Bronchial epithelial cell (primary cell): ENCODE measurements at regions not wholly inside any gene's neighbourhood (a gene's known extent, or its start where the extent isn't known, plus 50 kb on each side); places are given as distances from the start of the nearest gene placed in this dataset.

ENCODE experiments used
- DNase-seq: peaks from one replicate; pipeline ENCODE4 v3.0.0-alpha.2; 2010; ENCODE audit warnings: low read depth
- FAIRE-seq: peaks from 2 replicates; lab custom pipeline; 2011; peaks lifted over from hg19 to GRCh38; lab: Jason Lieb, UNC
- H3K27me3 ChIP-seq: 2 replicates; pipeline ENCODE4 v1.5.1; 2011; ENCODE audit warnings: low read length; ENCODE audit not compliant: control insufficient read depth, insufficient read depth
- H3K36me3 ChIP-seq: 2 replicates; pipeline ENCODE4 v1.5.1; 2011; ENCODE audit warnings: low read length; ENCODE audit not compliant: control insufficient read depth, insufficient read depth
- H3K4me3 ChIP-seq: 2 replicates; pipeline ENCODE4 v1.5.1; 2011; ENCODE audit warnings: mild to moderate bottlenecking, low read depth, low read length, control low read depth
- CTCF ChIP-seq: IDR thresholded peaks from 2 replicates; pipeline ENCODE4 v1.5.1; 2011; ENCODE audit warnings: mild to moderate bottlenecking, moderate library complexity, low read length, control low read depth, inconsistent platforms; ENCODE audit not compliant: insufficient read depth, severe bottlenecking

GRCh38 chr1:222979561-222979960 is 163.5 kb downstream of the TLR5 start:
- no peak for DNase-seq
- Histone ChIP-seq H3K36me3 (no peaks in the 10 kb centered on the region), H3K4me3 (no peak overlapping the region), H3K27me3 (no peaks in the 10 kb centered on the region)
- FAIRE-seq, result no peak
- no peak for TF ChIP-seq CTCF

- FAIRE-seq (no peak), DNase-seq (no peak)
- Histone ChIP-seq H3K36me3 (no peaks in the 10 kb centered on the region), H3K27me3 (no peaks in the 10 kb centered on the region), H3K4me3 (no peak overlapping the region)
- no peak for TF ChIP-seq CTCF
Observed at GRCh38 chr1:222987674-222988076, 155.4 kb downstream of the TLR5 start.

- Histone ChIP-seq H3K36me3 (no peaks in the 10 kb centered on the region), H3K4me3 (no peak overlapping the region), H3K27me3 (no peaks in the 10 kb centered on the region)
- no peak for FAIRE-seq
- DNase-seq, result no peak
- no peak for TF ChIP-seq CTCF
Observed at GRCh38 chr1:222989443-222989842, 153.6 kb downstream of the TLR5 start.

- Histone ChIP-seq H3K36me3 (no peaks in the 10 kb centered on the region), H3K27me3 (no peaks in the 10 kb centered on the region), H3K4me3 (no peak overlapping the region)
- FAIRE-seq (no peak), DNase-seq (no peak)
- no peak for TF ChIP-seq CTCF
Observed at GRCh38 chr1:222991177-222991576, 151.9 kb downstream of the TLR5 start.

GRCh38 chr1:222991908-222992307 is 151.1 kb downstream of the TLR5 start:
- TF ChIP-seq CTCF, result no peak
- FAIRE-seq (no peak), DNase-seq (no peak)
- Histone ChIP-seq H3K27me3 (no peaks in the 10 kb centered on the region), H3K4me3 (no peak overlapping the region), H3K36me3 (no peaks in the 10 kb centered on the region)

GRCh38 chr1:222994511-222995235 is 148.4 kb downstream of the TLR5 start:
- FAIRE-seq (no peak), DNase-seq (peak; percentile 83)
- Histone ChIP-seq H3K4me3 (no peak overlapping the region), H3K27me3 (no peaks in the 10 kb centered on the region), H3K36me3 (no peaks in the 10 kb centered on the region)
- no peak for TF ChIP-seq CTCF
